ENCODE measurements at regions not wholly inside any gene's neighbourhood (a gene's known extent, or its start where the extent isn't known, plus 50 kb on each side); places are given as distances from the start of the nearest gene placed in this dataset.

DNA sequence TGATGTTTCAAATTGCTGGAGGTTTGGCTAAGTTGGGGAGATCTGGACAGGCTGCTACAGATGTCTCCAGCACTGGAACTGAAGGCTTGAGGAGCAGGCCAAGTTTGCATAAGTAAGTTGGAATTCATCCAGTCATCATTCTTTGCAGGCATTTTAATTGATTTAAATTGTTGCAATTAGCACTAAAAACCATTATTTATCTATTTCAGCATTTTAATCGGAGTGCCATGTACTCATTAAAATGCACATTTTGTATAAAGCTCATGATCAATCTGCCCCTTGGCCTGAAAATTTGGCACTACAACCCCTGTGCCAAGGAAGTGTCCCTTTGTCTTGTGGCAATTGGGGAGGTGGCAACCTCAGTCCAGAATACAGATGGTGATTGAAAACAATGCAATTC is 320.2 kb downstream of the MAT2B start (continued):
- TF ChIP-seq ZNF574 (CRISPR knock-in tag; IDR thresholded peaks at IDR 0.05) (no peak), ZNF550 (CRISPR knock-in tag; IDR thresholded peaks at IDR 0.05; ENCODE audit: borderline replicate concordance) (no peak)

DNA sequence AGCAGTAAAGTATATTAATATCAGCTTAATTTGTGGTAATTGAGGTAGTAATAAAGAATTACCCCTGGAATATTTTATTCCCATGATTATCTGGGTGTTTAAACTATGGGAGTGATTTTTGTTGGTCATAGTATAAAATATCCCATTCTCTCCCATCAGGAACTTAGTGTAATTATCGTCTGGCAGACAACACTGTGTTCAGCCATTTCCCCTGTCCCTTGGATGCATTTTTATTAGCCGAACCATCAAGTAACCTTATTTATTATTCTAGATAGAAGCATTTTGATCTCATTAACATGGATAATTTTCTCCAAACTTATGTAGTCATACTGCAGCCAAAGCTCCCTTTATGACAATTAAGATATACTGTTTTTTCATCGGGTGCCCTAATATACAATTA is 320.8 kb downstream of the MAT2B start:
- POLR2A ChIA-PET = no interaction called here
- ATAC-seq = no peak
- TF ChIP-seq GZF1 (CRISPR knock-in tag; IDR thresholded peaks at IDR 0.05) = no peak
- TF ChIP-seq ZNF616 (CRISPR knock-in tag; IDR thresholded peaks at IDR 0.05; ENCODE audit: low read depth) = no peak
- TF ChIP-seq, protein P1, sequence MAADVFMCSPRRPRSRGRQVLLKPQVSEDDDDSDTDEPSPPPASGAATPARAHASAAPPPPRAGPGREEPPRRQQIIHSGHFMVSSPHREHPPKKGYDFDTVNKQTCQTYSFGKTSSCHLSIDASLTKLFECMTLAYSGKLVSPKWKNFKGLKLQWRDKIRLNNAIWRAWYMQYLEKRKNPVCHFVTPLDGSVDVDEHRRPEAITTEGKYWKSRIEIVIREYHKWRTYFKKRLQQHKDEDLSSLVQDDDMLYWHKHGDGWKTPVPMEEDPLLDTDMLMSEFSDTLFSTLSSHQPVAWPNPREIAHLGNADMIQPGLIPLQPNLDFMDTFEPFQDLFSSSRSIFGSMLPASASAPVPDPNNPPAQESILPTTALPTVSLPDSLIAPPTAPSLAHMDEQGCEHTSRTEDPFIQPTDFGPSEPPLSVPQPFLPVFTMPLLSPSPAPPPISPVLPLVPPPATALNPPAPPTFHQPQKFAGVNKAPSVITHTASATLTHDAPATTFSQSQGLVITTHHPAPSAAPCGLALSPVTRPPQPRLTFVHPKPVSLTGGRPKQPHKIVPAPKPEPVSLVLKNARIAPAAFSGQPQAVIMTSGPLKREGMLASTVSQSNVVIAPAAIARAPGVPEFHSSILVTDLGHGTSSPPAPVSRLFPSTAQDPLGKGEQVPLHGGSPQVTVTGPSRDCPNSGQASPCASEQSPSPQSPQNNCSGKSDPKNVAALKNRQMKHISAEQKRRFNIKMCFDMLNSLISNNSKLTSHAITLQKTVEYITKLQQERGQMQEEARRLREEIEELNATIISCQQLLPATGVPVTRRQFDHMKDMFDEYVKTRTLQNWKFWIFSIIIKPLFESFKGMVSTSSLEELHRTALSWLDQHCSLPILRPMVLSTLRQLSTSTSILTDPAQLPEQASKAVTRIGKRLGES (CRISPR knock-in tag; IDR thresholded peaks at IDR 0.05; ENCODE audit: borderline replicate concordance) = no peak
- TF ChIP-seq ZNF180 (CRISPR knock-in tag; IDR thresholded peaks at IDR 0.05; ENCODE audit: borderline replicate concordance, low read depth) = no peak
- no peak for TF ChIP-seq ZNF17 (CRISPR knock-in tag; IDR thresholded peaks at IDR 0.05)
- TF ChIP-seq PRPF4 (IDR thresholded peaks at IDR 0.05; ENCODE audit: low read depth, low read length, poor library complexity, severe bottlenecking) = no peak
- no peak for TF ChIP-seq HHEX (CRISPR knock-in tag; IDR thresholded peaks at IDR 0.05)
- TF ChIP-seq ZNF564 (CRISPR knock-in tag; IDR thresholded peaks at IDR 0.05) = no peak
- no peak for TF ChIP-seq GRHL1 (CRISPR knock-in tag; conservative IDR thresholded peaks at IDR 0.05)
- TF ChIP-seq HNF4A (CRISPR knock-in tag; IDR thresholded peaks at IDR 0.05) = no peak
- no peak for TF ChIP-seq PRMT3 (CRISPR knock-in tag; IDR thresholded peaks at IDR 0.05; ENCODE audit: borderline replicate concordance, low read depth)
- no peak for TF ChIP-seq ZNF354B (CRISPR knock-in tag; IDR thresholded peaks at IDR 0.05)
- TF ChIP-seq ZNF256 (CRISPR knock-in tag; conservative IDR thresholded peaks at IDR 0.05) = no peak
- TF ChIP-seq FOSL1 (CRISPR knock-in tag; IDR thresholded peaks at IDR 0.05; ENCODE audit: borderline replicate concordance) = no peak
- no peak for TF ChIP-seq KLF11 (CRISPR knock-in tag; IDR thresholded peaks at IDR 0.05)

More for the DNA sequence above, 320.8 kb downstream of the MAT2B start:
- H4K20me1 ChIP-seq (ENCODE audit: insufficient read depth, low read length) = no peaks in the 10 kb centered on the region
- H3K4me3 ChIP-seq (replicated peaks in 1 of 3; ENCODE audit: insufficient read depth in 1 of 3, low read depth in 2 of 3, low read length in 3 of 3) = no peak overlapping the region
- DNase-seq (ENCODE audit: low spot score) = no peak
- H3K79me2 ChIP-seq (ENCODE audit: insufficient read depth, low read length) = no peaks in the 10 kb centered on the region
- H3K27me3 ChIP-seq (ENCODE audit: control insufficient read depth in 1 of 2, insufficient read depth in 2 of 2, low read length in 2 of 2) = no peaks in the 10 kb centered on the region
- H3K4me2 ChIP-seq (ENCODE audit: low read depth, low read length) = no peak overlapping the region
- H3K9me3 ChIP-seq (ENCODE audit: low read length) = no peaks in the 10 kb centered on the region
- no peak for FAIRE-seq
- intact Hi-C loops (cut with micrococcal nuclease; ENCODE audit: unreplicated experiment) (no loop called here), in situ Hi-C loops (cut with HindIII; ENCODE audit: extremely low pct_ligation_motif_present, low pct_unique_long_range_greater_than_20kb) (no loop called here)
- no TSS peak for BruUV-seq (replicated peaks)
- CTCF ChIA-PET (ENCODE audit: low intra/inter-chr PET ratio, low total read pairs) = no interaction called here
- no peak overlapping the region for H3K27ac ChIP-seq (ENCODE audit: extremely low read length, insufficient read depth, low read length)
- H3K36me3 ChIP-seq (replicated peaks in 1 of 2; ENCODE audit: control insufficient read depth in 1 of 2, insufficient read depth in 2 of 2, low read length in 2 of 2) = no peaks in the 10 kb centered on the region
- H3K4me1 ChIP-seq (ENCODE audit: insufficient read depth, low read length) = no peaks in the 10 kb centered on the region
- no peak overlapping the region for H2AFZ ChIP-seq (ENCODE audit: low read length)
- no peak overlapping the region for H3K9ac ChIP-seq (ENCODE audit: insufficient read depth, low read depth, low read length)
- 2% methylated on average over 3 of the region's 3 CpGs for WGBS (ENCODE audit: low lambda C conversion rate)
